ENCODE measurements at regions not wholly inside any gene's neighbourhood (a gene's known extent, or its start where the extent isn't known, plus 50 kb on each side); places are given as distances from the start of the nearest gene placed in this dataset.

DNA sequence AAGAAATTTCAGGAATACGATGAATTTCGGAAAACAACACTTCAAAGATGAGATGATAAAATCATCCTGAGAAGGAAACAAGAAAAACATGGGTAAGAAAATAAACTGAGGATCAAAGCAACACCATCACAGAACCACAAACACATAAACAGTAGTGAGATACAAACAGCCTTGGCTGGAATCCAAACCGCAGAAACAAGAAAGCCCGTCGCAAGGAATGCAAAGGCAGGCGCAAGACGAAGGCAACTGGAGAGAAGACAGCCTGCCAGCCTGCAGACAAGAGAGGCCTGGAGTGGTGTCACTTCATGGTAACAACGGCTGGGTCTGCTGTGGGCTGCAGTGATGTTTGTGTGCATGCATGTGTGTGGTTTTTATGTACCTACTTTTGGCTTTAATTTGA lies 61.8 kb upstream of the DRGX start:
- TF ChIP-seq POLR2A (IDR thresholded peaks at IDR 0.05) (no peak), CTCF (IDR thresholded peaks at IDR 0.05) (no peak)

Data from tibial nerve (tissue), 3 donors.